ENCODE measurements at regions not wholly inside any gene's neighbourhood (a gene's known extent, or its start where the extent isn't known, plus 50 kb on each side); places are given as distances from the start of the nearest gene placed in this dataset.

- DNase-seq (ENCODE audit: low spot score) = no peak
These were observed 168.1 kb upstream of the DMRT1 start for GRCh38 chr9:673264-673965.

GRCh38 chr9:673966-674526 lies 167.5 kb upstream of the DMRT1 start:
- no peak for DNase-seq (ENCODE audit: low spot score)

- DNase-seq (ENCODE audit: low spot score) = no peak
These were observed 165.7 kb upstream of the DMRT1 start for GRCh38 chr9:675697-676370.

DNA sequence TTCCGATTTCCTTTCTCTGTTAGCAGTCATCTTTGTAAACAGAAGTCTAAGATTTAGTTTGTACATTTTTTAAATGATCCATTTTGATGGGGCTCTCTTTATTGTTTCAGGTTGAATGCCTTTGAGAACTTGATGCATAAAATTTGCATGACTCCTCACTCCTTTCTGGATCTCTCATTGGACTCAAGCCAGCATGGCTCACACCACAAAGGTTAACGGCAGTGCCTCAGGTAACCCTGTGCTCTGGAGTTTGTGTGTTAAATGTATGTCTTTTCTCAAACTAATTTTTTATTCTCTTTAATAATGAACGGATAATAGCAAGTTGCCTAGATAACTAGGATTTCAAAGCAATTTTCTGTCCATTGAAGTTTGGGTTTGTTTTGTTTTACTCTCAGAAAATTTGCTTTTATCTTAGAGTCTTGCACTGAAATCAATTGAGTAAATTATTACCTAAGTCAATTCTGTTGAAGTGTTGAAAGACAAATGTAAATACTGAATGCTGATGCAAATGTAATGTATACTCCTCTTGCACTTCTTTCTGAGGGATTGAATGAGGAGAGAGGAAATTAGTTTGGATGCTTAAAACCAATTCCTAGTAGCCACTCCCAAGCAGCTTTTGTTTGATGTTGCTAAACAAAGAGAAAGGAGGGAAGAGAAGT lies 164.6 kb upstream of the DMRT1 start:
- no peak for DNase-seq (ENCODE audit: low spot score)

GRCh38 chr9:677461-678097 lies 163.9 kb upstream of the DMRT1 start:
- no peak for DNase-seq (ENCODE audit: low spot score)

- DNase-seq (ENCODE audit: low spot score) = no peak
These were observed 162.6 kb upstream of the DMRT1 start for GRCh38 chr9:678897-679296.

DNA sequence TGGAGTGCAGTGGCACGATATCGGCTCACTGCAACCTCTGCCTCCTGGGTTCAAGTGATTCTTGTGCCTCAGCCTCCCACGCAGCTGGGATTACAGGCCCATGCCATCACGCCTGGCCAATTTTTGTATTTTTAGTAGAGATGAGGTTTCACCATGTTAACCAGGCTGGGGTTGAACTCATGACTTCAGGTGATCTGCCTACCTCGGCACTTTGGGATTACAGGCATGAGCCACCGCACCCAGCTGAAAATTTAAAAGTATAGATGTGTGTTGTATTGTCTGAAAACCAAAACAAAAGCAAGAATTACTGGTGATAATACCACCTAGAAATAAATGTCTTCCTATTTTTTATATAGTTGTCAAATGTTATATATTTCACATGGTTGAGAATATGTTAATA lies 162.0 kb upstream of the DMRT1 start:
- DNase-seq (ENCODE audit: low spot score) = no peak

- DNase-seq (ENCODE audit: low spot score) = no peak
These were observed 161.4 kb upstream of the DMRT1 start for GRCh38 chr9:680106-680505.

DNA sequence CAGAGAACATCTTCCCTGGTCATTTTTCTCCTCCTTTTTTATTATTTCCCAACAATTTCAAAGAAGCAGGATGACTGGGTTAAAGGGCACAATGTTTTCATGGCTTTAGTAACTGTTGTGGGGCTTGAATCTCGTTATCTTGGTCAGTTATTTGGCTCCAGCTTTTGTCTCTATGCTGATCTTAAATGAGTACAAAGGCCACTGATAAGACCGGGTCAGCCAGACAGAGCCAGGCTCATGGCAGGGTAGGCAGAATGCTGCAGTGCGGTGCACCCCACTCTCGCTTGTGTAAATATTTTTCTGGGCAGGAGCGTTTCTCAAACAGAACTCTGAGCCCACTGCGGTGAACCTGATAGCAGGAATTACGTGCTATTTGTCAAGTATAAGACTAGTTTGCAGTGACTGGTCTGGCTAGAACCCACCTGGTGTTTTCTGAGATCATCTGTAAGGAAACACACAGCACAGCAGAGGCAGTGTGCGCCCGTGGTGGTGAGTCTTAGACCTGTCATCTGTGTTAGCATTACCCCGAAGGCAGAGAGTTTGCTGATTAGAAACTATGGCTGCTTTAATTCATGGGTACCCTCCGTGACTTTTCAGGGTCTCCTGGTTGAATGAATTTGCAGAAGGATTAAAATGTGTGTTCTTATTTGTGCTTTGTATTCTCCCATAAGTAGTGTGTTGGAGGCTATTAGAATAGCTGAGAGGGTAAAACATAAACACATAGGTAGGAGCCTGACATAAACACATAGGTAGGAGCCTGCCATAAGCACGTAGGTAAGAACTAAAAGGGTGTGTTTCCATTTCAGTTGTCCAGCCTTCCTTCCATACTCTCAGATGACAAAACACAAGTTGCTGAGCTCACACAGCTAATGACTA lies 158.6 kb upstream of the DMRT1 start:
- DNase-seq (ENCODE audit: low spot score) = no peak

GRCh38 chr9:683509-684021 lies 157.9 kb upstream of the DMRT1 start:
- DNase-seq (ENCODE audit: low spot score) = no peak

DNA sequence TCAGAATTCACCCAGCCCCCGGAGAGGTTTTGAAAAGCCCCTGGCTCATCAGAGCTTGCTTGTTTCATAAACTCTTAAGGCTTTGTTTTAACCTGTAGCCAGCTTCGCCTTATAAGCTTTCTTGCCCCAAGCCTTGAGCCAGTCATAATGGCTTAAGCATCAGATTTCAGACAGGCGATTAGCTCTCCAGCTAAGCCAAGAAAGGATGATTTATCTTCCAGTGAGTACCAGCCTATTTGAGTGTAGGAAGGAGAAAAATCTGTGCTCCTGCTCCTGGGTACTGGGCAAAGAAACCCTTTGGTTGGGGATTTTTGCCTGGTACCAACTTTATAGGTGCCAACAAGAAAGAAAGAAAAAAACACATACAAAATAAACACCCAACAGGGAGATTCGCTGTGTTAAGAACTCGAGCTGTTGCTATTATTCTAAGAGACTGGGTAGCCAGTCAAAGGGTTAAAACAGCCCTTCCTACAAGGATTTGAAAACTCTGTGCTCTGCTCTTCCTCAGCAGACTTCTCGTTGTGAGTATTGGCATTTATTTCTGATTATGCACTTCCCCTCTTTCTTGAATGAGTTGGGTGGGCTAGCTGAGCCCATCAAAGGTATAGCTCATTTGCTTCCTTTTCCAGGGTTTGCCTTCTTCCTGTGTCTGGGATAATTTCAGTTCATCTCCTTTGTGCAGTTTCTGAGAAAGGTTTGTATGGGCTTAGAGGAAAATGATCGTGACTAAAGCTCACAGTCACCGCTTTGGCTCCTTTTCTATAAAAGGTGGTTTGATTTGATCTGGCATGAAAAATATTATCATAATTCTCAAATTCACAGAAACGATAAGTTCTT lies 157.2 kb upstream of the DMRT1 start:
- DNase-seq (ENCODE audit: low spot score) = no peak

DNA sequence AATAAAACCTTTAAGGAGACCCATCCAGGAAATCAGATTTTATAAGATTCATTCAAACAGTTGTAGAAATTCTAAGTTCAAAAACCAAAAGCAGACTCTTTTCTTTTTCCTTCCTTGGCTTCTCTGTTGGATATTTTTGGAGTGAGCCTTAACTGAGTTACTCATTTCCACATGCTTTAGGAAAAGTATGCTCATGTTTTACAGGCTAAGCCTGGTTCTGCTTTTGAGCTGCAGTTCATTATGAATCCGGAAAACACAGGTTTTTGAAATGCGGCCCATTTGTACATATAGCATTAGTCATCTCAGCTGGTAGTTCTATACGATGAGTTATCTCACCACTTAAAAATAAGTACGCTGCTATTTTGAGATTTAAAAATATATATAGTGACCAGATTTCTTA lies 156.6 kb upstream of the DMRT1 start:
- no peak for DNase-seq (ENCODE audit: low spot score)

DNA sequence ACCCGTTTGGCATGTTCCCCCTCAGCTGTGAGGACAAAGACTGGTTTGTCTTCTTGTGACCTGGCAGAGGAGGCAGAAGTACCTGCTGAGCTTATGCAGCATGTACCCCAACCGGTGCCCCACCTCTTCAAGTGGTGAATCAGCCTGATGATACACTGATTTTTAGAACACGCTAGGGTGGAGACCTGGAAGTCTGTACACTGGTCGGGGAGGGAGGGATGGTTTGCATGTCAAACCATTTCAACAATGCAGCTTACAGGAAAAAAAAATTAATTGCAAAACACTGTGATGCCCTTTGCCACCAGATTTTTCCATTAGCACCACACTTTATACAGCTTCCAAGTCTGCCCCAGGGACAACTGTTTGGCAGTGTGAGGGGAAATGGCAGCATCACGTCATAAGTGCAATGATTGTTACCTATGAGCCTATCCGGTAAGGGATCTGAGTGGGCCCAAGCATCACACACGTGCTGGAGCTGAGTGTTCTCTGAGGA lies 155.1 kb upstream of the DMRT1 start:
- no peak for DNase-seq (ENCODE audit: low spot score)

DNA sequence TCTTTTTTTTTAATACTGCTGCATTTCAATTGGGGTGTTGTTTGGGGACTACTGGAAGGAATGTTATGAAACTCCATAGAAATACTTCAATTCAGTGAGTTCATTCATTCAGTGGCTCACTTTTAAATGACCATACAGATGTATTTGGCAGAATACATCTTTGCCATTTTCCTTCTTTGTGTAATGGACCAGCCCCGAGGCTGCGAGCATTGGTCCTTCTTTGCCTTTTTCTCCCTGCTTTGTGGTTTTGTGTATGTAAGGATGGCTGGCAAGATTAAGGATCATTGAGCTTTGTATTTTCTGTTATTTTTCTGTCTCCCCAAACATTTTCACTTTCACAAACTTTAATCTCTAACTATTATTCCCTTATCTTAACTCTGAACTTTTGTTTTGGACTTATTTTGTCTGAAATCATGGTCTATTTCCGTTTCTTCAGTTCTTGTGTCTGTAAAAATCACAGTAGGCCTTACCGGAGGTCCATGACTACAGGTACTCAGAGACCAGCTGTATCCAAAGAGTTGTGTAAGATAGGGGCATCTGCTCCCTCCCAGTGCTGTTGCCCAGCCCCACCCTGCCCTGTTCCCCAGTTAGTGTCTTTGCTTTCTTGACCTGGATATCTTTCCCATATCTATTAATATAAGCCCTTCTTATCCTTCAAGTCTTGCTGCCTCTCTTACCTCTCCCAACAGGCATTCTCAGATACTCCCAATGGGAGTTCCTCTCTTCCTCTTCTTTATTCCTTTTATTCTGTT lies 154.3 kb upstream of the DMRT1 start:
- no peak for DNase-seq (ENCODE audit: low spot score)

DNA sequence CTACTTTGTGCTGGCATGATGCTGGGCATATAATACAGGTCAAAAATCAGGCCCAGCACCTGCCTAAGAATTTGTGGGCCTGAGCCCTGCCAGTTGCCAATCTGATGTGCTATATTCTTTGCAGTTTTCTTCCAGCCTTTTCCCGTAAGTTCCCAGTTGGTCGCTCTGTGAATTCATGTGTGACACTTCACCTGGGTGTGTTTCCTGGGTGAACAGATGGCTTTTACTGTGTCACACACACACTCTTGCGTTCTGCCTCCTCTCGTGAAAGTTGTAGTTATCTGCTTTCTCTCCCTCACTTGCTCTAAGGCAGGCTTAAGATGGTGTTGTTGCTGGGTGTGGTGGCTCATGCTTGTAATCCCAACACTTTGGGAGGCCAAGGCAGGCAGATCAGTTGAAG lies 153.5 kb upstream of the DMRT1 start:
- no peak for DNase-seq (ENCODE audit: low spot score)

DNA sequence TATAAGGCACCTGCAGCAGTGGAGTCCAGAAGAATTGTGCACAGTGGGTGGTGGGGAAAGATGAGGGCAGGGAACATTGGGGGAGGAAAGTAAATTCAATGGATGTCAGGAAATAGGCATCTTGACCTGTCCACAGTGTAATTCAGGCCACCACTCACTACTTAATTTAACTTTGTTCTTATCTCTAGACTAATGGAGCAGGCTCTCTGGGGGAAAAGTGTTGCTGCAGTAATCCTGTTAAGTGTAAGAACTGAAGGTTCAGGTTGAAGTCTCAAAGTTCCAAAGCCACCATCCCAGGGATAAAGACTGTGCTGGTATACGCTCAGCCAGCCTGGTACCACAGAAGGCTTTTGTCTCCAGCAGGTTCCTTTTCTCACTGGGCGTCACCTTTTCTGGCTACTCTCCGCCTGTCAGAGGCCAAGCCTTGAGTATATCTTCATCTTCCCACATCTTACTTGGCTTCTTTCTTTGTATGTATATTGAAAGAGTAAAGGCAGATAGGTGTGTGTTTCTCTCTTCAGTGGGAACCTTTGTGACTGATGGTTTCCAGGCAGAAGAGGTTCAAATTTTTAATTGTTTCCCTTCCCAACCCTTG lies 150.9 kb upstream of the DMRT1 start:
- DNase-seq (ENCODE audit: low spot score) = no peak

DNA sequence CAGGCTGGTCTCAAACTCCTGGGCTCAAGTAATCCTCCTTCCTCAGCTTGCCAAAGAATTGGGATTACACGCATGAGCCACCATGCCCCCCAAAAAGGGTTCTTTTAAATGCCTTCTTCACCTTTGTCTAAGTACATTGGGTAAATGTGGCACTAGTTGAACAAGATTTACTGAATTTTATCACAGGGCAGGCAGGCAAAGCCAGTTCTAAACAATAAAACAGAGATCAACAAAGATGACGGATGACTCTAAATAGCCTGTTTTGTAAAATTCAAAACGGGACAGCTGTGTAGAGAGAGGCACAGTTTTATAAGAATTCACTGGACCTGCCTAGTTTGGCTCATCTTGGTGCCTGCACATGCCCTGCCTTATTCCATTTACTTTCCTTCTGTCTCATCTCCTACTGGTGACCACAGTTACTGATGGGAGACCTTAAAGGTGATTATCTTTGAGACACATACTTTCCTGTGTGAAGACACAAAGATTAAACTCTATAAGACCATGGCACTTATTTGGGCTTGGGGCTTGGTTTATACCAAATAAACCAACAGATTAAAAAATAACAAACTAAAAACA lies 149.6 kb upstream of the DMRT1 start:
- no peak for DNase-seq (ENCODE audit: low spot score)

GRCh38 chr9:692636-693129 lies 148.8 kb upstream of the DMRT1 start:
- DNase-seq (ENCODE audit: low spot score) = no peak

All from RKO (cell line).